Lung microvascular endothelial cell (primary cell): ENCODE measurements at regions not wholly inside any gene's neighbourhood (a gene's known extent, or its start where the extent isn't known, plus 50 kb on each side); places are given as distances from the start of the nearest gene placed in this dataset.
"Not testable (repeated sequence)": the region's sequence is repeated elsewhere in the genome, so short reads cannot be mapped to it uniquely, and the experiment has no call there.

ENCODE experiments used
- DNase-seq, 2 donors: peaks; one replicate each; pipeline versions ENCODE4 v3.0.0 to v3.0.0-alpha.2; 2010; ENCODE audit warnings: low read depth in 2 of 2

DNA sequence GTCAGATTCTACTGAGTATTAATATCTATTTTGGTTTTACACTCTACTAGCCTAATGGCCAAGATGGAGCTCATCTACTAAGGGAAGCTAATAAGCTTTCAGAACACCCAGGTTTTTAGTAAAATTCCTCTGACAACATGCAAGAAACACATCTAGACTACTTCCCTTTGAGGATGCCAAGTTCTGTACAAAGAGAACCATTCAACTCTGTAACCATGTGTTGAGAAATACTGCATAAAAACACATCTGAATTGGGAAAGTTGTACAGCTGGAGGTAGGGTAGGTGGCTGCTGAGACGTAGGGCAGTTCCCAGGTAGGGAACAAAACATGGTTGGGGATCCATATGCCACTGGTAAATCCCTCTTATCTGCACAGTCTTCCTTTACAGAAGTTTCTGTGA, 66.2 kb downstream of the SC5D start:
- DNase-seq = no peak

DNA sequence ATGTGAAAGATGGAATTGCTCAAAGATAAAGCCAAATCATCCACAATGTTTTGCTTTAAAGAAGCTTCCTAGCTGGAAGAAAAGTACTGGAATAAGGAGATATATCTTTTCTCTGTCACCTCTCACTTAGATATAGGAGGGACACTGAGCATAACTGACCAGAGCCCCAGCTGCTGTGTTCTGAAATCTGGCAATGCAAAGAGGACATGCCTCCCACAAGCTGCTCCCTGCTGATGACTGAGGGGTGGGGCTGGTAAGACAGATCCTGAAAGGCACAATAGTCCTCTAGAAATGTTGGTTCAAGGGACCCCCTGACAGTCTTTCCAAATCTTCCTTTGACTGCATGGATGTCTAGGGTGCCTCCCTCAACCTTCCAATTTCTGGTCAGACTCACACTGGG, 67.0 kb downstream of the SC5D start:
- no peak for DNase-seq

DNA sequence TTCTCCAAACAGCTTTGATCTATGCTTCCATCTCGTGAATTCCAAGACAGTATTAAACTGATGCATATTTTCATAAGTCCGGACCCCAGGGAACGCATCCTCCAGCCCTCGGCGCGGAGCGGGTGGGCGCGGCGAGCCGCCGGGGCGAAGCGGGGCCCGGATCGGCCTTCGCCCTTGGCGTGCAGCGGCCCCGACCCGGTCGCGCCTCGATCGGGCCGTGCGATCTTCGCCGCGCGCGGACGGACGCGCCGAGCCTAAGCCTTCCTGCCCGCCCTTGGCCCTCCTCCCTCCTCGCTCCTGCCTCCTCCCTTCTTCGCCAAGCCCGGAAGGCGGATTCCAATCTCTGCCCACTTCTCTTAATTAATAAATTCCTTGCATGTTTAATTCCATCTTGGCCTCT, 70.4 kb downstream of the SC5D start:
- DNase-seq = not testable (repeated sequence)

DNA sequence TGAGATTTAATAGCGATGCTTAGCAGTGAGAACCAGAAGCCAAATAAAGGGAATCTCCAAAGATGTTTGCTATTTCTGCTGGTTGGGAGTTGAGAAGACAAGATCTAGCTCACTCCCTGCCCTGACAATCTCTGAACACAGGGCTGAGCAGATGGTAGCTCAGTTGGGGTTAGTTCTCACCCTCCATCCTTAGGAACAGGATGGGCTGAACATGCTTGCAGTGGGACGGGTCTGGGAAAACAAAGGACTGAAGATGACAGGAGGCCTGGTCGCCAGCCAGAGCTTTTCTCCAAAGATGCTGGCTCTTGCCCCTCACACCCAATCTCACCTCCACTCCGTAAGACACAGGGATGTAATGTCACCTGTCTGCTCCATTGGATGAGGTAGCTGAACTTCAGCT, 72.7 kb downstream of the SC5D start:
- no peak for DNase-seq

DNA sequence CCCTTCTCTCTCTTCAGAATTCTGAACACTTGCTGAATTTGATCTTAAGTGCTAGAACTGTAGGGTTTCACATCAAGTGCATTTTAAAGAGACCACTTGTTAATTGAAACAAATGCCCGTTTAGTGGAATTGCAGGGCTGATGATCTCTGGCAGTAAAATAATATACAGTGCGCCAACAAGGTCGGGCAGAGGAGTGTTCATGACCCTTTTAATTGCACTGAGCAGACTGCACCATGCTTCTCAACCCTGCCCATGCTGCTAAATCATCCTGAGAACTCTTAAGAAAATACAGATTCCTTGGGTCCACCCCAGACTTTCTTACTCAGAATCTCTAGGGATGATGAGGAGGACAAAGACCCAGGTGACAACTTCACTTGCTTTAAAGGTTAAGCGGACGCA, 73.5 kb downstream of the SC5D start:
- DNase-seq = no peak

DNA sequence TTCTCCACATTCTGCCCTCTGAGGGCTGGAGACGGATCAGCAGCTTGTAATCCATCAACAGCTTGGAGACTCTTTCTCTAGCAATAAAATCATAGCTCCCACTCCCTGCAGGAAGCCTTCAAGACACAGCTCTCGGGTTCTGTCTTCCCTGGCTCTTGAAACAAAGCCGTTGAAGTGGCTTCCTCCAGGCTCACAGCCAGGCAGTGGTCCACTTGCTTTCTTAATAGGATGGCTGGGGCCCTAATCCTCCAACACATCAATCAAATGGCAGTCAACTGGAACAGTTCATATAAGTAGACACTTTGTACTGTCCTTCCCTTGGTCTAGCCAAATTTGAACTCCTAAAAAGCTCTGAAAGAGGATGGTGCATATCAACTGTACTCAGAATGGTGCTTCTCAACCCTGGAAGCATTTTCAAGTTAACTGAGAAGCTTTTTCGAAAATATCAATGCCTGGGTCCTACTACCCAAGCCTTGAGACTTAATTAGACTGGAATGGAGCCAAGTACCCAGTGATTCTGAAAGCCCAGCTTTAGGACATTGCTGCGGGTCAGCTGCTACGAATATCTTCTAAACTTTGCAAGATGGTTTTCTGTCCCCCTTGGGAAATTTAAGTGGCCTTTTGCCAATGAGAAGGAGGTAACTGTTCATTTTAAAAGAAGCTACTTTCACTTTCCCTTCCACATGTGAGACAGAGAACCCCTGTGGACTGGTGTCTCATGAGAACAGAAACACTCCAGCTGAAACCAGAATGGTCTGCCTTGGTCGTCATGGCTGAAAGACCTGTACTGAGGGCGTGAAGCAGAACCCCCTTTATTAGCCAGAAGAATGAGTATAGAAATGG, 74.7 kb downstream of the SC5D start:
- peak in 1 of 2 donors; percentile 6 for DNase-seq

DNA sequence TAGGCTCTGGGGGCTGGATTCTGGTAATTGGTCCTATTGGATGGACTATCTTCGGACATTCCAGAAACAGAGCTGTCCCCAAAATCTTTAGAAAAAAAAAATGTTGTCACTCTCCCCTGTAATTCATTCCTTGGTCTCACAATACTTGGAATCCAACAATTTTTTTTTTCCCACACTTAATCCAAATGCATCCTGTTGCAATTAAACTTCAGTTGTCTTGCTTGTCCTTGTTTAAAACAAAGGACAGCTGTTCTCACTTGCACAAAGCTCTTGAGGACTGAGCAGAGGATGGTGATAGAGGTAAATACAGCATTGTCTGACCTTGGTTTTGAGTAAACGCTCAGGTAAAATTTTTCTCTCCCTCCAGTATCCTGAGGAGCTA, 75.3 kb downstream of the SC5D start:
- no peak for DNase-seq

DNA sequence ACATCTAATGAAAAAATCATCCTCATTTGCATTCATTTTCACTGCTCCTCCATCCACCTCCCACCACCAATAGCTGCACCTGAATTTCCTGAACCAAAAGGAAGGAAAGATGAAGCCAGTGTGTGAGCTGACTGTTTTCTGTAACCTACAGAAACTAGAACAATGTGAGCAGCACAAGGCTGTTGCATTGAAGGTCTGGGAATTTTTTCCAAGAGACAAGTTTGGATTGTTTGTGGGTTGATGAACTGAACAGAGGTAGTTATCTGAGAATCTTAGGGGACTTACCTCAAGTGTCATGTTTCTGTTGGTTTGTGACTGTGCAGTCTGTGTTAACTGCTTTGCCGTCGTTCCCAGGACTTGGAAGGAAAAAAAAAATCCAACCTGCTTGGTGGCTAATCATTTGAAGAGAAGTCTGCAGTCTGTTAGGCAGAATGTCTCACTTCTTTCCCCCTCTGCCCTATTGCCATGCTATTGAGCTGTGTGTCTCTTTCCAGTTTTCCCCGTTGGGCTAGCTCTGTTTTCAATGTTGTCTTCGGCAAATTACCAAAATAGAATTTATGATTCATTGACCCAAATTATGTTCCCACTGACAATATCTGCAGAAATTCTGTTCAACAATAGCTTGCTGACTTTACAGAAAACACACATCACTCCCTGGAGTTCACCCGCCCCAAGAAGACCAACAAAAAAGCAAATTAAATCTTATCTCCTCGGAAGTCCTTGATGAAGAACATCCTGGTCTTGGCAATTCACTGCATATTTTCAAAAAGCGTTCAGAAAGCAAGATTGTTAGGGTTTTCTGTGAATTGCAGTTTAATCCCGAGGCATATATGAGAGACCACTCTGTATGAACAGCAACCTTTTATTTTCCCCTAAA, 76.0 kb downstream of the SC5D start:
- DNase-seq = no peak

DNA sequence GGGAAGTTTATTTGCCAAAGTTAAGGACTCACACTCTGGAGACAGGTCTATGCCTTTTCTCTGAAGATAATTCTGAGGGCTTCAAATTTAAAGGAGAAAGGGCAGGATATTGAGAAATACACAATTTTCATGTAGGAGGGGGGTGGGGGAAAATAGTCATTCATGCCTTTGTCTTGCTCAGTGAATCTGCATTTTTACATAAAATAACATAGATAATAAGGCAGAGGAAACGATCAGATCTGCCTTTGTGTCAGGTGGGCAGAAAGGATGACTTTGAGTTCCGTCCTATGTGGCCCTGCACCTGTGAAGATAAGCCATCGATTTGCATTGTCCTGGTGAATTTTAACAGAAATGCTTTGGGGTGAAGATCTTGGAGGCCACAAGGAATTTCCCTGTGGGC, 76.8 kb downstream of the SC5D start:
- no peak for DNase-seq

DNA sequence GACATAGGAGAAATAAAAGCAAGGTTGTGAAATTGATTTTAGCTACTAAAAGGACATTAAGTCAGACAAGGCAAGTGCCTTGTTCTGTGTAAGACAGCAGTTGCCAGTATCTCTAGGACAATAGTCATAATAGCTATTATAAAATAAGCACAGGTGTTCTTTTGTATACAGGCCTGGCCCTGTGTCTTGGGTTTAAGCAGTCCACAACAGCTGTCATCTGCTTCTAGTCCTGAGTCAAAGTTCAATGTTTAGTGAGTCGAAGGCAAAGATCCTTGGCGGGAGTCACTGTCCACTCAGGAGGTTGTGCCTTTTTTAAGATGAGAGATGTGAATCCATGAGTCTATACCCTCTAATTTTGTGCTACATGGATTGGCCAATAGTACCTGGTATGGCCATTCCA, 79.5 kb downstream of the SC5D start:
- DNase-seq = no peak

DNA sequence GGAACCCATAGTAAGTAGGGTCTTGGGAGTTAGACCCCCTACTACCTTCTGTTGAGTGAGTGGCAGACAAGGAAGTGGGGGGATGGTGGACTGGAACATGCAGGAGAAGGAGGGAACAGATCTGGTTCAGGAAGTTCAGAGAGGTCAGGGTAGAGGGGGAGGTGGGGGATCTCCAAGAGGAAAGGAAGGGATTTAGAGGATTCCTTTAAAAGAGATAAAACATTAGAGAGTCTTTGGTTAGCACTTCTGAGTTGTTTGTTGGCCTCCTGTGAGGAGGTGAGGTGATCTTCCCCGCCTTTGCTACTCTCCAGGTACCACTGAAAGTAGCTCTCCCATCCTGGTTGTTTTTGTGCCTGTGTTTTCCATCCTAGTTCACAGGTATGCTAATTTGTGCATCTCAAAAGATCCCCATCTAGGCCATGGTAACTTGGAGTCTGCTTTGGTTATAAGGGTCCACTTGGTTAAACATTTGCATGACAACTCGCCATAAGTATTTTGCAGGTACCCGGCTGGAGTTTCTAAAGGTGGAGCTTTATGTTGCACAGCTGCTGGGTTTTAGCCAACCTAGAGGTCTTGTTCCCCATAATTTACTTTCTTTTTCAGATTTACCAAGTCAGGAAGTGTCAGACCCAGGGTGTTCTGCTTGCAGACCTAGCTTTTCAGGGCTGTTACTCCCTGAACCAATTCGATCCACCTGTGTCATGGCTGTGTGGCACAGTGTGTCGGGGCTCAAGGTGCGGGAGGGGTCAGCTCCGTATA, 79.3 kb upstream of the SORL1 start:
- DNase-seq = no peak

DNA sequence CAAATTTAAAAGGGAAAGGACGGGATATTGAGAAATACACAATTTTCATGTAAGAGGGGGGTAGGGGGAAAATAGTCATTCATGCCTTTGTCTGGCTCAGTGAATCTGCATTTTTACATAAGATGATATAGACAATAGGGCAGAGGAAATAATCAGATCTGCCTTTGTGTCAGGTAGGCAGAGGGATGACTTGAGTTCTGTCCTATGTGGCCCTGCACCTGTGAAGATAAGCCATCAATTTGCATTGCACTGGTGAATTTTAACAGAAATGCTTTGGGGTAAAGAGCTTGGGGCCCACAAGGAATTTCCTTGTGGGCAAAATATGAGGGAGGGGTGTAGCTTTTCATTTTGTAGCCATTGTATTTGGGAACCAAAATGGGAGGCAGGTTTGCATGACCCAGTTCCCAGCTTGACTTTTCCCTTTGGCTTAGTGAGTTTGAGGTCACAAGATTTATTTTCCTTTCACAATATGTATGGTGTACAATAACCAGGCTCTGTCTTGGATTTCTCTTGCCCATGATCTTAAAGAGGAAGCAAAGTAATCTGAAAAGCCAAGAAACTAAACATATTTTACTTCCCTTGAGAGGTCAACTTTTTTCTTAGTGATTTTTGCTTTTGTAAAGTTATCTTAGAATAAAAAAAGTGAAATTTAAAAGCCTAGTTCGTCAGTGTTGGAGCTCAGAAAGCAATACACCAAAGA, 77.7 kb upstream of the SORL1 start:
- DNase-seq = no peak

DNA sequence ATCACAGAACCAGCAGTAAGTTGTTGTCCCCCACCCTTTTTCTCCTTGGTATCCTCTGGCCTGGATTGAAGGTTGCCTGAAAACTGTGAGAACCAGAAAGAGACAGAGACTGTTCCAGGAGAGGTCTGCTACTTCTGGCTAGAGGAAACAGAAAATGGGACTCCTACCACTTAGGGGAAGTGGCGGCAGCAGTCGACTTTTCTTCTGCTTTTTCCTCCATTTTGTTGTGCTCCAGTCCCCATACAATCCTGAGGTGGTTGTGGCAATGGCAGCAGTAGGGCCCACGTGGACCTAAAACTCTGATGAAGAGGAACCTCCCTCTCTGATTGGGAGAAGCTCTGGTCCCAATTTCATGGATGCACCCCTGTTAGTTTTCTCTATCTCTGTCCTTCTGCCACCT, 76.0 kb upstream of the SORL1 start:
- DNase-seq = no peak

DNA sequence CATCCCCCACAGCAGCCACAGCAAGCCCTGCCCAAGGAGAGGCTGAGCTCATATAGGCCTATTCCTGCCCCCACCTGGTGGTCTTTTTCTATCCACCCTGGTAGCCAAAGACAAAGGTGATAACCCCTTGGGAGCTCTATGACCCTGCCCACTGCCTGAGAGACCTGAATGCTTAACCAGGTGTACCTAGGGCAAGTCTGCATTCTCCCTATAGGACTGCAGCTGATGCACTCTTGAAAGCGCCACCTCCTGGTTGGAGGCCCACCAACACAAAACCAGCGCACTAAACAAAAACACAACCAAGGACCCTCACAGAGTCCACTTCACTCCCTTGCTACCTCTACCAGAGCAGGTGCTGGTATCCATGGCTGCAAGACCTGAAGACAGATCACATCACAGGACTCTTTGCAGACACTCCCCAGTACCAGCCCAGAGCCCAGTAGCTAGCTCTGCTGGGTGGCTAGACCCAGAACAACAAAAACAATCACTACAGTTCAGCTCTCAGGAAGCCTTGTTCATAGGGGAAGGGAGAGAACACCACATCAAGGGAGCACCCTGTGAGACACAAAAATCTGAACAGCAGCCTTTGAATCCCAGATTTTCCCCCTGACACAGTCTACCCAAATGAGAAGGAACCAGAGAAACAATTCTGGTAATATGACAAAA, 72.8 kb upstream of the SORL1 start:
- DNase-seq = not testable (repeated sequence)

DNA sequence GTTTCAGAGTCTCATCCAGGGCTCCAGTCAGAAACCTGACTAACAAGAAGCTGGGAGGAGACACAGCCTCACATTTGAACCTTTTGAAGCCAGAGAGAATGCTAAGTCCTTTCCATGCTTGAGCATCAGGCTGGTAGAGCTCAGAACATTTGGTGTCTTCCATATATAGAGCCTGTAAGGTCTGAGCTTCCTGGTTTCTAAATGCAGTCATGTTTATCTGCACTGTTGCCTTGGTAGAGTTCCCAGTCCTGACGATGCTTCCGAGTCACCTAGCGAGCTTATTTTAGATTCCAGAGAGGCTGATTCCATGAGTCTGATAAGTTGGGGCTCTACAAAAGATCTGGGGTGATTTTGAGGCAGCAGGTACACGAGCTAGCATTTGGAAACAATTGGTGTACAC, 68.4 kb upstream of the SORL1 start:
- no peak for DNase-seq

DNA sequence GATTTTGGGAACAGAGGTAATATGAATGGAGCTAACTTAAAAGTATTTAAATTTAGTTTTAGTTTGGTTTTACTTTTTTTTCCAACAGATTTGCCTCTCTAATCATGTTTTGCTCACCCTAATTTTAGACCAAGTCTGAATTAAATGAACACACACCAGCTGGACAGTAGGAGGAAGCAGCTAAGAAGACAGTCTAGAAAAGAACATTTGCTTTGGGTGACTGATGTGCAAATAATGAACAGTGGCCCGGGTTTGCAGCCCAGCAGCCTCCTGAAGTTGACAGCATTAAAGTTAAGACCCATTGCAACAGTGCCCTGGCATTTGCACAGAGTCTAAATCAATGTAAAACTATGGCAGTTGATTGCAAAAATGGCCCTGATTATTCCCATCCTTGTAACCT, 66.4 kb upstream of the SORL1 start:
- no peak for DNase-seq
